ENCODE measurements at regions not wholly inside any gene's neighbourhood (a gene's known extent, or its start where the extent isn't known, plus 50 kb on each side); places are given as distances from the start of the nearest gene placed in this dataset.
"Not testable (repeated sequence)": the region's sequence is repeated elsewhere in the genome, so short reads cannot be mapped to it uniquely, and the experiment has no call there.

GRCh38 chr14:95818581-95818980 is 58.1 kb upstream of the TUNAR start:
- no peak for DNase-seq

- DNase-seq = no peak
Measured at GRCh38 chr14:95817271-95817670, 59.4 kb upstream of the TUNAR start.

GRCh38 chr14:95816539-95816938 is 60.1 kb upstream of the TUNAR start:
- DNase-seq = no peak

- DNase-seq = no peak
Measured at GRCh38 chr14:95815226-95815690, 61.4 kb upstream of the TUNAR start.

- DNase-seq = no peak
Measured at GRCh38 chr14:95814363-95815225, 62.0 kb upstream of the TUNAR start.

GRCh38 chr14:95811813-95812212 is 64.8 kb upstream of the TUNAR start:
- DNase-seq = no peak

- DNase-seq = no peak
Measured at GRCh38 chr14:95808371-95808770, 68.3 kb upstream of the TUNAR start.

- no peak for DNase-seq
Measured at GRCh38 chr14:95796788-95797187, 79.8 kb upstream of the TUNAR start.

- no peak for DNase-seq
Measured at GRCh38 chr14:95787941-95788340, 74.0 kb upstream of the TCL1A start.

- no peak for DNase-seq
Measured at GRCh38 chr14:95786566-95786965, 72.6 kb upstream of the TCL1A start.

GRCh38 chr14:95784137-95784536 is 70.2 kb upstream of the TCL1A start:
- DNase-seq = no peak

GRCh38 chr14:95776798-95777534 is 63.0 kb upstream of the TCL1A start:
- no peak for DNase-seq

GRCh38 chr14:95774265-95775160 is 60.6 kb upstream of the TCL1A start:
- peak; percentile 12 for DNase-seq

- no peak for DNase-seq
Measured at GRCh38 chr14:95770777-95771176, 56.9 kb upstream of the TCL1A start.

GRCh38 chr14:95769976-95770375 is 56.1 kb upstream of the TCL1A start:
- no peak for DNase-seq

GRCh38 chr14:95769431-95769830 is 55.5 kb upstream of the TCL1A start:
- DNase-seq = not testable (repeated sequence)

- DNase-seq = no peak
Measured at GRCh38 chr14:95765051-95765450, 51.1 kb upstream of the TCL1A start.

GRCh38 chr14:95763875-95764274 is 50.0 kb upstream of the TCL1A start:
- no peak for DNase-seq
